VCaP (cell line): ENCODE measurements at regions not wholly inside any gene's neighbourhood (a gene's known extent, or its start where the extent isn't known, plus 50 kb on each side); places are given as distances from the start of the nearest gene placed in this dataset.

Source experiments
- H3K27ac ChIP-seq: fragments of 450-650 bp; 2 replicates; pipeline ENCODE4 v1.5.1; 2017
- TF ChIP-seq, protein P1 (sequence below): fragments of 450-650 bp; conservative IDR thresholded peaks from 2 replicates; pipeline ENCODE4 v1.5.1; 2017; ENCODE audit warnings: mild to moderate bottlenecking, moderate library complexity

DNA sequence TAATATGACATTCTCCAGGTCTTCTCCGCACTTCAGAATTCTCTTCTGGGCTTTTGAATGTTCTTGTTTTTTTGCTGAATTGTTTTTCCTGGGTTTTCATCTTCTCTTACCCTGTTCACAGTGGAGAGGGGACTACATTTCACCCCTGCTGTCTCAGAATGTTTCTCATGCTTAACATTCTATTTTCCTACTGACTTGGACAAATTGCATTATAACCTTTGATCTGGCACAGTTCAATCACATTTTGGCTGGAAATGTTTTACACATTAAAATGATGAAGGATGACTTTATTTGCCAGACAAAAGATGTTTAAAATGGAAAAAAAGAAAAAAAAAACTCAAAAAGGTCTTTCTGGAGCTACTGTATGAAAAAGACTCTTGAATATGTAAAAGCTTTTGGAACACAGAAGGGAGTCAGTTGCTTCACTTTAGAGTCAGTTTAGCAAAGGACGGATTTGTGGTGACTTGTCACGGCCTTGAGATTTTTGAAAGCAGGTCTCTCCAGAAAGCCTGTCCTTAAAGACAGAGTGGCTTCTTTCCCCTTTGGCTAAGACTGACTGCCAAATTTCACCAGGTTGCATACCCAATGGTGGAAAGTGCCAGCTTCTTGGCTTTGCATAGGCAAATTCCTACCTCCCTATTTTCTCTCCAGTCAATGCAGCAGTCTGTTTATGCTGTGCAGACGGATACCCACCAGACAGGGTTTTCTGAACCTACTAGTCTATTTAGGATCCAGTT is 401.0 kb upstream of the TBL1XR1 start:
- peak overlapping the region; percentile 89 for H3K27ac ChIP-seq
- TF ChIP-seq, protein P1, sequence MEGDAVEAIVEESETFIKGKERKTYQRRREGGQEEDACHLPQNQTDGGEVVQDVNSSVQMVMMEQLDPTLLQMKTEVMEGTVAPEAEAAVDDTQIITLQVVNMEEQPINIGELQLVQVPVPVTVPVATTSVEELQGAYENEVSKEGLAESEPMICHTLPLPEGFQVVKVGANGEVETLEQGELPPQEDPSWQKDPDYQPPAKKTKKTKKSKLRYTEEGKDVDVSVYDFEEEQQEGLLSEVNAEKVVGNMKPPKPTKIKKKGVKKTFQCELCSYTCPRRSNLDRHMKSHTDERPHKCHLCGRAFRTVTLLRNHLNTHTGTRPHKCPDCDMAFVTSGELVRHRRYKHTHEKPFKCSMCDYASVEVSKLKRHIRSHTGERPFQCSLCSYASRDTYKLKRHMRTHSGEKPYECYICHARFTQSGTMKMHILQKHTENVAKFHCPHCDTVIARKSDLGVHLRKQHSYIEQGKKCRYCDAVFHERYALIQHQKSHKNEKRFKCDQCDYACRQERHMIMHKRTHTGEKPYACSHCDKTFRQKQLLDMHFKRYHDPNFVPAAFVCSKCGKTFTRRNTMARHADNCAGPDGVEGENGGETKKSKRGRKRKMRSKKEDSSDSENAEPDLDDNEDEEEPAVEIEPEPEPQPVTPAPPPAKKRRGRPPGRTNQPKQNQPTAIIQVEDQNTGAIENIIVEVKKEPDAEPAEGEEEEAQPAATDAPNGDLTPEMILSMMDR: no peak

DNA sequence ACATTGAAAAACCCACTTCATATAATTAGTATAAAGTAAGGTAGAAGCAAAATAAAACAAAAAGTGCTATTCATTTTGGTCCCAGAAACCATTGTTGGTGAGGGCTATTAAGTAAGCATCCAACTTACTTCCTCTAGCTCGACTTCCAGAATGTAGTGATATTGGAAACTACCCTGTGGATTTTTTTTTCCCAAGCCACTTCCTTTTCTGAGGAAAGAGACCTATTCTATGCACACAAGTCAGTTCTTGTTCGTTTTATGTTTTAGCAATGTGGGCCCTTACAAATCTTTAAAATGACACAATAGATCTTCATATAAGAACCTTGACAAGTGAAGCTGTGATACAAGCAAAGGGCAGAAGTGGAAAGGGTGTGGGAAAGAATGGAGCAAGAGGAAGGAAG is 402.0 kb upstream of the TBL1XR1 start:
- H3K27ac ChIP-seq: peak overlapping the region; percentile 89; the same call in 1 of the 2 replicates

DNA sequence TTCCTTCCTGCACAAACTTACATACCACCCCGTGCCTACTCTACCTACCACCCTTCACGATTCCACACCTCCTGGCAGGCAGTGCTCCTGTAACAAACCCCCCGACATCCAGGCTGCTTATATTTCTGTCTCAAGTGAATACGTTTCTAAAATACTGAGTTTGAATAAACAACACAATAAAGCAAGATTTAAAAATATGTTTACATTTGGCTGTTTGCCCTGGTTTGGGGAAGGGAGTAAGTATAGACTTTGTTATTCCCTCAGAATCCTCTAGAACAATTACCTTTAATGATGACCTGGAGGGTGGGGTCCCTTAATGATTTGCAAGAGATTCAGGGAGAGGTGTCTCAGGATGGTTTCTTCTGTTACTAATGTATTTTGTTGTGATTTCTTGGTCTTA is 402.6 kb upstream of the TBL1XR1 start:
- peak overlapping the region; percentile 89; the same call in 1 of the 2 replicates for H3K27ac ChIP-seq
- TF ChIP-seq, protein P1: no peak

More for the DNA sequence above, 402.0 kb upstream of the TBL1XR1 start:
- TF ChIP-seq, protein P1: no peak

DNA sequence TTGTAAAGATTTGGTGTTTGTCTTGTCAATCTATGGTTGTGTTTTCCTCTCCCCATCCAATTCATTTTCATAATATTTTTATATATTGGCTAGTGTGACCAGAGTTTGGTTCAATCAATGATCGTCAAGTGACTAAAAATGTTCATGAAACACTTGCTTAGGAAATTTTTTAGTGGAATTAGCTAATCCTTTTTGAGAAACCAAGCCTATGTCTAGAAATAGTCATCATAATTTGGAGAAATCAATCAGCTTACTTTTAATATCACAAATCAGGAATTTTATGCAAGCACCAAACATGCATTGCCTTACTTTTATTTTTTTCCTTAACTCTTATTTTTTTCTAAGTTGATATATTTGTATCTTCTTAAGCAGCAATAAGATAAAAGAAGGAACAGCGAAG is 403.1 kb upstream of the TBL1XR1 start:
- no peak overlapping the region; the same call in 1 of the 2 replicates for H3K27ac ChIP-seq
- TF ChIP-seq, protein P1: no peak

DNA sequence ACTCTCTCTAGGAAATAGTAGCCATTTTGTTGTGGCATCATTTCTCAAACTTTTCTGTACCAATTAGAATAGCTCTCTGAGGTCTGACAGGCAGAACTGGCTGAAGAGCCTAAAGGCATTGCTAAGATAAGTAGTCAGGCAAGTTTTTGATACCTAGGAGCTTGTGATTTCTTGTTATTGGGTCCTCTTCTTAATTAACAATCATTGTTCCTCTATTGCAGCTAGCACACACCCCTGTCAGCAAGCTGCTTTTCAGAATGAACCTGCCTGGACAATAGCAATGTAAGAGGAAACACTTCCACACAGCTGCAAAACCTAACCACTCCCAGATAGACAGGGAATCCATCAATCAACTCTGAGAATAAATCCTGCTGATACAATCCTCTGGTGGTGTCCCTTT is 403.9 kb upstream of the TBL1XR1 start:
- TF ChIP-seq, protein P1: no peak
- no peak overlapping the region; the same call in 1 of the 2 replicates for H3K27ac ChIP-seq

DNA sequence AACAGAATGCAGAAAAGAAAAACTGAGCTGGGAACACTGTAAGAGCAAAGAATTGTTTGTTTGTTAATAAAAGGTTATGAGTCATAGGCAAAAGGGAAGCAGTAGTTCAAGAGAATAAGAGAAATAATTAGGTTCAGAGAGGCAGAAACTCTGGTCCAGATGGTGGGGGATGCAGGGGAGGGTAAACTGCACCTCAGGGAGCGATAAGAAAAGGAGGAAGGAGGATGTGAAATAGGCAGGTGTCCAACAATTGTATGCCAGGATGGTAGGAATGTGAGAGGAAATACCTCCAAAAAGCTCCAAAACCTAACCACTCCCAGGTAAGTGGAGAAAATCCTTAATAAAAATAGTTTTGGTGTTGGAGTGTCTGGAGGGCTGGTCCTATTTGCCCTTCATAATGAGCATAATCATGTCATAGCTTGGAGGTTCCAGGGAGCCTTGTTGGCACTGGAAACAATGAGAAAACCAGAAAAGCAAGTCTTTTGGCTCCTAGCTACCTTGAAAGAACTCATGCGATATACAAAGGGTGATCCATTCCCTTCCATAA is 405.4 kb upstream of the TBL1XR1 start:
- TF ChIP-seq, protein P1: no peak
- peak overlapping the region; percentile 58 for H3K27ac ChIP-seq

DNA sequence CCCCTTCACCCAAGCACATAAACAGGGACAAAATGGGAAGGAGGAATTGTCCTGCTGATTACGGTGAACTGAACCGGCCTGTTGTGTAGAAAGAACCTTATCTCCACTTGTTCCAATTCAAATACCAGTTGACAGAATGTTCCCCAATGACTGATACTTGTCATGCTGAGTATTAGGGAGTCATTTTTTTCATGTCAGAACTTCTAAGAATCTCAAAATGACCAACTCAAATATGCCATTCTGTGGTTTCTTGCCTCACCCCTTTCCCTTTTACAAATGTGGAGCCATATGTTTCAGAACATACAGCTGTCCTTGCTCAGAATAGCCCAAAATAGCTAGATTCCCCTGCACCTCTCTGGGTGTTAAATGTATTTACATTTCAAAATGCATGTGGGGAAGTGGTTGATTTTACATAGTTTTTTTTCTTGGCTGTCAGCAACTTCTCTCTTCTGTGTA is 405.9 kb upstream of the TBL1XR1 start:
- H3K27ac ChIP-seq: peak overlapping the region; percentile 58
- TF ChIP-seq, protein P1: no peak
